CD4-positive, alpha-beta T cell treated with Interleukin-6 for 4 hours (primary cell): ENCODE measurements at regions not wholly inside any gene's neighbourhood (a gene's known extent, or its start where the extent isn't known, plus 50 kb on each side); places are given as distances from the start of the nearest gene placed in this dataset.

ENCODE experiments used
- DNase-seq: peaks from one replicate; pipeline ENCODE4 v3.0.0-alpha.2; 2020; ENCODE audit warnings: mixed read lengths

GRCh38 chr10:60663850-60664249 lies 114.4 kb upstream of the CDK1 start:
- DNase-seq: peak; percentile 14

GRCh38 chr10:60662917-60663614 lies 115.2 kb upstream of the CDK1 start:
- DNase-seq: no peak

- no peak for DNase-seq
Measured at GRCh38 chr10:60661637-60662036, 116.6 kb upstream of the CDK1 start.

GRCh38 chr10:60660625-60661024 lies 117.7 kb upstream of the CDK1 start:
- no peak for DNase-seq

- DNase-seq: no peak
Measured at GRCh38 chr10:60654813-60655464, 123.3 kb upstream of the CDK1 start.

GRCh38 chr10:60652628-60653027 lies 125.7 kb upstream of the CDK1 start:
- DNase-seq: no peak

GRCh38 chr10:60650378-60650800 lies 127.9 kb upstream of the CDK1 start:
- no peak for DNase-seq

- peak; percentile 15 for DNase-seq
Measured at GRCh38 chr10:60649485-60650377, 128.5 kb upstream of the CDK1 start.

- DNase-seq: no peak
Measured at GRCh38 chr10:60648761-60649160, 129.5 kb upstream of the CDK1 start.

GRCh38 chr10:60646966-60647796 lies 131.1 kb upstream of the CDK1 start:
- peak; percentile 57 for DNase-seq

GRCh38 chr10:60645980-60646379 lies 132.3 kb upstream of the CDK1 start:
- DNase-seq: no peak

- no peak for DNase-seq
Measured at GRCh38 chr10:60644436-60645130, 133.7 kb upstream of the CDK1 start.

- no peak for DNase-seq
Measured at GRCh38 chr10:60643874-60644273, 134.4 kb upstream of the CDK1 start.

- DNase-seq: no peak
Measured at GRCh38 chr10:60629332-60629731, 148.9 kb upstream of the CDK1 start.

GRCh38 chr10:60627778-60628748 lies 150.2 kb upstream of the CDK1 start:
- no peak for DNase-seq

- DNase-seq: no peak
Measured at GRCh38 chr10:60626037-60626436, 152.2 kb upstream of the CDK1 start.

GRCh38 chr10:60623627-60624026 lies 154.7 kb upstream of the CDK1 start:
- no peak for DNase-seq

GRCh38 chr10:60621018-60621417 lies 157.3 kb upstream of the CDK1 start:
- DNase-seq: no peak

GRCh38 chr10:60618861-60619260 lies 159.4 kb upstream of the CDK1 start:
- DNase-seq: no peak

- no peak for DNase-seq
Measured at GRCh38 chr10:60615541-60615940, 162.7 kb upstream of the CDK1 start.

- no peak for DNase-seq
Measured at GRCh38 chr10:60614363-60614762, 163.9 kb upstream of the CDK1 start.
